ENCODE measurements at regions not wholly inside any gene's neighbourhood (a gene's known extent, or its start where the extent isn't known, plus 50 kb on each side); places are given as distances from the start of the nearest gene placed in this dataset.

GRCh38 chr11:100438376-100438775, 248.7 kb upstream of the ARHGAP42 start:
- H3K27ac ChIP-seq (ENCODE audit: low read length), result no peak overlapping the region
- POLR2A ChIA-PET (ENCODE audit: unreplicated experiment), result no interaction called here
- no peaks in the 10 kb centered on the region for H4K20me1 ChIP-seq (ENCODE audit: low read length)
- peaks cover 46% of the 10 kb centered on the region for H3K27me3 ChIP-seq (ENCODE audit: low read length)
- no peaks in the 10 kb centered on the region for H3K9me2 ChIP-seq (replicated peaks; ENCODE audit: low read length)
- H3K4me1 ChIP-seq (ENCODE audit: insufficient read depth, low read length), result no peaks in the 10 kb centered on the region
- intact Hi-C loops (cut with micrococcal nuclease), result no loop called here
- H2AFZ ChIP-seq (ENCODE audit: low read length), result no peak overlapping the region
- no peak overlapping the region for H3K9ac ChIP-seq (ENCODE audit: low read length)
- DNase-seq (no peak), ATAC-seq (no peak)
- H3K4me2 ChIP-seq (ENCODE audit: low read length), result no peak overlapping the region
- CTCF ChIA-PET, result no interaction called here
- no peak overlapping the region for H3K4me3 ChIP-seq (ENCODE audit: low read length)
- TF ChIP-seq EZH2phosphoT487 (IDR thresholded peaks at IDR 0.05; ENCODE audit: borderline replicate concordance, low read length) (no peak), CTCF (conservative IDR thresholded peaks at IDR 0.05; ENCODE audit: low read depth, low read length) (no peak), EZH2 (IDR thresholded peaks at IDR 0.05; ENCODE audit: low read length, unreplicated experiment) (no peak)
- H3F3A ChIP-seq (ENCODE audit: low read length, unreplicated experiment), result no peaks in the 10 kb centered on the region
- no peaks in the 10 kb centered on the region for H3K9me3 ChIP-seq (ENCODE audit: low read length)
- H3K79me2 ChIP-seq (ENCODE audit: low read length), result no peaks in the 10 kb centered on the region
- H3K36me3 ChIP-seq (ENCODE audit: low read depth, low read length), result no peaks in the 10 kb centered on the region
- no TSS peak for BruUV-seq (replicated peaks)

- no peaks in the 10 kb centered on the region for H4K20me1 ChIP-seq (ENCODE audit: low read length)
- TF ChIP-seq EZH2 (IDR thresholded peaks at IDR 0.05; ENCODE audit: low read length, unreplicated experiment) (no peak), EZH2phosphoT487 (IDR thresholded peaks at IDR 0.05; ENCODE audit: borderline replicate concordance, low read length) (no peak), CTCF (conservative IDR thresholded peaks at IDR 0.05; ENCODE audit: low read depth, low read length) (no peak)
- BruUV-seq (replicated peaks), result no TSS peak
- intact Hi-C loops (cut with micrococcal nuclease), result no loop called here
- no peak overlapping the region for H2AFZ ChIP-seq (ENCODE audit: low read length)
- H3K4me2 ChIP-seq (ENCODE audit: low read length), result no peak overlapping the region
- no peak overlapping the region for H3K4me3 ChIP-seq (ENCODE audit: low read length)
- H3K9ac ChIP-seq (ENCODE audit: low read length), result no peak overlapping the region
- no peaks in the 10 kb centered on the region for H3K9me3 ChIP-seq (ENCODE audit: low read length)
- no peaks in the 10 kb centered on the region for H3K9me2 ChIP-seq (replicated peaks; ENCODE audit: low read length)
- H3K27ac ChIP-seq (ENCODE audit: low read length), result no peak overlapping the region
- no peaks in the 10 kb centered on the region for H3F3A ChIP-seq (ENCODE audit: low read length, unreplicated experiment)
- no peaks in the 10 kb centered on the region for H3K4me1 ChIP-seq (ENCODE audit: insufficient read depth, low read length)
- H3K27me3 ChIP-seq (ENCODE audit: low read length), result peaks cover 38% of the 10 kb centered on the region
- no peaks in the 10 kb centered on the region for H3K79me2 ChIP-seq (ENCODE audit: low read length)
- ATAC-seq (no peak), DNase-seq (no peak)
- no peaks in the 10 kb centered on the region for H3K36me3 ChIP-seq (ENCODE audit: low read depth, low read length)
- ChIA-PET POLR2A (ENCODE audit: unreplicated experiment) (no interaction called here), CTCF (no interaction called here)
These were observed 246.0 kb upstream of the ARHGAP42 start for GRCh38 chr11:100441086-100441485.

- DNase-seq, result no peak
- no peak for TF ChIP-seq EZH2 (IDR thresholded peaks at IDR 0.05; ENCODE audit: low read length, unreplicated experiment)
- TF ChIP-seq CTCF (conservative IDR thresholded peaks at IDR 0.05; ENCODE audit: low read depth, low read length), result no peak
- no peak for TF ChIP-seq EZH2phosphoT487 (IDR thresholded peaks at IDR 0.05; ENCODE audit: borderline replicate concordance, low read length)
- Histone ChIP-seq H3K9ac (ENCODE audit: low read length) (no peak overlapping the region), H3K27ac (ENCODE audit: low read length) (no peak overlapping the region), H3F3A (ENCODE audit: low read length, unreplicated experiment) (no peaks in the 10 kb centered on the region), H3K4me1 (ENCODE audit: insufficient read depth, low read length) (no peaks in the 10 kb centered on the region), H3K9me3 (ENCODE audit: low read length) (no peaks in the 10 kb centered on the region), H3K79me2 (ENCODE audit: low read length) (no peaks in the 10 kb centered on the region), H3K36me3 (ENCODE audit: low read depth, low read length) (no peaks in the 10 kb centered on the region), H3K4me2 (ENCODE audit: low read length) (no peak overlapping the region), H2AFZ (ENCODE audit: low read length) (no peak overlapping the region), H3K9me2 (replicated peaks; ENCODE audit: low read length) (no peaks in the 10 kb centered on the region), H3K4me3 (ENCODE audit: low read length) (no peak overlapping the region), H4K20me1 (ENCODE audit: low read length) (no peaks in the 10 kb centered on the region), H3K27me3 (ENCODE audit: low read length) (peaks cover 29% of the 10 kb centered on the region)
- no TSS peak for BruUV-seq (replicated peaks)
- ATAC-seq, result no peak
- intact Hi-C loops (cut with micrococcal nuclease), result no loop called here
- ChIA-PET CTCF (no interaction called here), POLR2A (ENCODE audit: unreplicated experiment) (no interaction called here)
These were observed 245.1 kb upstream of the ARHGAP42 start for GRCh38 chr11:100442017-100442416.

Data from PC-3 (cell line).